ENCODE measurements at regions not wholly inside any gene's neighbourhood (a gene's known extent, or its start where the extent isn't known, plus 50 kb on each side); places are given as distances from the start of the nearest gene placed in this dataset.

DNA sequence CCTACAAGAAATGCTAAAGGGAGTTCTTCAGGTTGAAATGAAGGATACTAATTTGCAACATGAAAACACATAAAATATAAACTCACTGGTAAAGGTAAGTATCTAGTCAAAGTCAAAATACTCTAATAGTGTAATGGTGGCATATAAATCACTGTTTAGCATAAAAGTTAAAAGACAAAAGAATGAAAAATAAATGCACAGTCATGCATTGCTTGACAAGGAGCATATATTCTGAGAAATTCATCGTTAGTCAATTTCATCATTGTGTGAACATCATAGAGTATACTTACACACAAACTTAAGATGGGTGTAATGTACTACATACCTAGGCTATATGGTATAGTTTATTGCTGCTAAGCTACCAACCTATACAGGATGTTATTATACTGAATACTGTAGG, 194.4 kb upstream of the PDE5A start:
- TF ChIP-seq, protein P1, sequence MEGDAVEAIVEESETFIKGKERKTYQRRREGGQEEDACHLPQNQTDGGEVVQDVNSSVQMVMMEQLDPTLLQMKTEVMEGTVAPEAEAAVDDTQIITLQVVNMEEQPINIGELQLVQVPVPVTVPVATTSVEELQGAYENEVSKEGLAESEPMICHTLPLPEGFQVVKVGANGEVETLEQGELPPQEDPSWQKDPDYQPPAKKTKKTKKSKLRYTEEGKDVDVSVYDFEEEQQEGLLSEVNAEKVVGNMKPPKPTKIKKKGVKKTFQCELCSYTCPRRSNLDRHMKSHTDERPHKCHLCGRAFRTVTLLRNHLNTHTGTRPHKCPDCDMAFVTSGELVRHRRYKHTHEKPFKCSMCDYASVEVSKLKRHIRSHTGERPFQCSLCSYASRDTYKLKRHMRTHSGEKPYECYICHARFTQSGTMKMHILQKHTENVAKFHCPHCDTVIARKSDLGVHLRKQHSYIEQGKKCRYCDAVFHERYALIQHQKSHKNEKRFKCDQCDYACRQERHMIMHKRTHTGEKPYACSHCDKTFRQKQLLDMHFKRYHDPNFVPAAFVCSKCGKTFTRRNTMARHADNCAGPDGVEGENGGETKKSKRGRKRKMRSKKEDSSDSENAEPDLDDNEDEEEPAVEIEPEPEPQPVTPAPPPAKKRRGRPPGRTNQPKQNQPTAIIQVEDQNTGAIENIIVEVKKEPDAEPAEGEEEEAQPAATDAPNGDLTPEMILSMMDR (conservative IDR thresholded peaks at IDR 0.05; ENCODE audit: low read depth, low read length), result no peak
- TF ChIP-seq EZH2phosphoT487 (IDR thresholded peaks at IDR 0.05; ENCODE audit: borderline replicate concordance, low read length) (no peak), EZH2 (IDR thresholded peaks at IDR 0.05; ENCODE audit: low read length, unreplicated experiment) (no peak)
